Neural crest cell (in vitro differentiated cells): ENCODE measurements at regions not wholly inside any gene's neighbourhood (a gene's known extent, or its start where the extent isn't known, plus 50 kb on each side); places are given as distances from the start of the nearest gene placed in this dataset.
A peak's percentile ranks its signal among the peaks of the same experiment; 100 is the strongest.

Source experiments
- DNase-seq: peaks from one replicate; pipeline ENCODE4 v3.0.0; 2021; ENCODE audit warnings: low read depth, mixed read lengths, low spot score
- H3K27ac Mint-ChIP-seq: one replicate; pipeline ENCODE4 v1.8.0; 2021; ENCODE audit warnings: mild to moderate bottlenecking, mixed read lengths; ENCODE audit not compliant: unreplicated experiment
- H3K27me3 Mint-ChIP-seq: 2 replicates; pipeline ENCODE4 v1.8.0; 2021; ENCODE audit warnings: low read depth, mild to moderate bottlenecking, mixed read lengths
- H3K36me3 Mint-ChIP-seq: 2 replicates; pipeline ENCODE4 v1.8.0; 2021; ENCODE audit warnings: low read depth, mild to moderate bottlenecking, mixed read lengths
- H3K4me1 Mint-ChIP-seq: 2 replicates; pipeline ENCODE4 v1.8.0; 2021; ENCODE audit warnings: mixed read lengths
- H3K4me3 Mint-ChIP-seq: one replicate; pipeline ENCODE4 v1.8.0; 2021; ENCODE audit warnings: mild to moderate bottlenecking, mixed read lengths
- H3K9me3 Mint-ChIP-seq: 2 replicates; pipeline ENCODE4 v1.8.0; 2021; ENCODE audit warnings: mixed read lengths
- TF ChIP-seq, protein P1 (sequence below): fragments of 200-600 bp; sonication (generic); conservative IDR thresholded peaks from 2 replicates; pipeline ENCODE4 v1.5.0; 2021; ENCODE audit warnings: antibody characterized with exemption, mild to moderate bottlenecking

DNA sequence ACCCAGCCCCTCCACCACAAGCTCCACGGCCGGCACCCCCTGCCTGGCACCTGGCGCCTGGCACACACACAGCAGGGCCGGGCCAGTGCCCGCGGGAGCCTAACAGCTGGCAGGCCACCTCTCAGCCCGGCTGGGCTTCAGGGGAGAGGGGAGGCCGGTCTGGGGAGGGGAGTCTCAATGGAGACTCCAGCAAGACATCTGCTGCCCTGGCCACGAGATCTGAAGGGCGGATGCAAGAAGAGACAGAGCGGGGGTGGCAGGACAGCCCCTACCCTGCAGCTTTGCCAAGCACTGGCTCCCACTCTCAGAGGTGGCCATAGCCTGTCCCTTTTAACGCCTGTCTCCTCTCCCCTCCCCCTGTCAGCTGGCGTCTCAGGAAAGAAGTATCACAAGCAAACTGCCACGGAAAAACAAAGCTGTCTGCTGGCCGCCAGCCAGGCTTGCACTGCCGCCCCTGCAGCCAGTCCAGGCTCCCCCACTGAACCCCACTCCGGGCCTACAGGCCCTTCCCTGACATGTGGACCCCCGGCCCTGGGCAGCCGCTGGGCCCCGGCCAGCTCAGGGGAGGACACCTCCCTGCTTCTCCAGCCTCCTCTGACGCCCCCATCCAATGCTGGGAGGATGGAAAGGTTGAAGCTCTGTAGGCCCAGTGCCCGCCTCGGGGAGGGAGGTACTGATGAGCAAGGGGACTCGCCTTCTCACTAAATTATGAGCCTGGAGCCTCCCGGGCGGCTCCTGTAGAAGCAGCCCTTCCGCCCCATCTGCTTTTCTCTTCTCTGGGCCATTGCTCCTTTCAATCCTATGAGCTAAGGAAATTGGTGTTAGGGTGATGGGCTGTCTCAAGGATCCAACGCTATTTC, 178.4 kb downstream of the ARHGAP12 start:
- Mint-ChIP-seq H3K9me3 (no peaks in the 10 kb centered on the region), H3K27ac (no peak overlapping the region), H3K4me3 (no peak overlapping the region), H3K27me3 (no peaks in the 10 kb centered on the region), H3K36me3 (no peaks in the 10 kb centered on the region), H3K4me1 (peaks cover 23% of the 10 kb centered on the region)
- TF ChIP-seq, protein P1, sequence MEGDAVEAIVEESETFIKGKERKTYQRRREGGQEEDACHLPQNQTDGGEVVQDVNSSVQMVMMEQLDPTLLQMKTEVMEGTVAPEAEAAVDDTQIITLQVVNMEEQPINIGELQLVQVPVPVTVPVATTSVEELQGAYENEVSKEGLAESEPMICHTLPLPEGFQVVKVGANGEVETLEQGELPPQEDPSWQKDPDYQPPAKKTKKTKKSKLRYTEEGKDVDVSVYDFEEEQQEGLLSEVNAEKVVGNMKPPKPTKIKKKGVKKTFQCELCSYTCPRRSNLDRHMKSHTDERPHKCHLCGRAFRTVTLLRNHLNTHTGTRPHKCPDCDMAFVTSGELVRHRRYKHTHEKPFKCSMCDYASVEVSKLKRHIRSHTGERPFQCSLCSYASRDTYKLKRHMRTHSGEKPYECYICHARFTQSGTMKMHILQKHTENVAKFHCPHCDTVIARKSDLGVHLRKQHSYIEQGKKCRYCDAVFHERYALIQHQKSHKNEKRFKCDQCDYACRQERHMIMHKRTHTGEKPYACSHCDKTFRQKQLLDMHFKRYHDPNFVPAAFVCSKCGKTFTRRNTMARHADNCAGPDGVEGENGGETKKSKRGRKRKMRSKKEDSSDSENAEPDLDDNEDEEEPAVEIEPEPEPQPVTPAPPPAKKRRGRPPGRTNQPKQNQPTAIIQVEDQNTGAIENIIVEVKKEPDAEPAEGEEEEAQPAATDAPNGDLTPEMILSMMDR: no peak
- no peak for DNase-seq

DNA sequence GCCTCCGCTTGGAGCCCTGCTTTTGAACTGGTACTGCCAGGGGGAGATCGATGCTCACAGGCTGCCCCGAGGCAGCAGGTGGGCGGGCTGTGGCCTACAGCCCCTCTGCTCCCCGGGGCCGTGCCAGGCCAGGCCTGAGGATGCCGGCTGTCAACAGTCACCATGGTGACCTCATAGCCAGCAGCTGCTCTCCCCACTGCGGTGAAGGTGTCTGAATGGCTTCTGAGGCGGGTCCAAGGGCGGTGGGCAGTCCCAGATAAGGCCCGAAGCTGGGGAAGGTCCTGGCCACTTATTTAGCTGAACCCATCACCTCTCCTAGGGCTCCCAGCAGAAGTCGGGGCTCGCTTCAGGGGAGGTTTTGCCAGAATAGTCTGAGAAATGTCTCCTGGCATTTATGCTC, 179.3 kb downstream of the ARHGAP12 start:
- Mint-ChIP-seq H3K4me1 (peaks cover 22% of the 10 kb centered on the region), H3K4me3 (no peak overlapping the region)
- peak; percentile 12 for DNase-seq

DNA sequence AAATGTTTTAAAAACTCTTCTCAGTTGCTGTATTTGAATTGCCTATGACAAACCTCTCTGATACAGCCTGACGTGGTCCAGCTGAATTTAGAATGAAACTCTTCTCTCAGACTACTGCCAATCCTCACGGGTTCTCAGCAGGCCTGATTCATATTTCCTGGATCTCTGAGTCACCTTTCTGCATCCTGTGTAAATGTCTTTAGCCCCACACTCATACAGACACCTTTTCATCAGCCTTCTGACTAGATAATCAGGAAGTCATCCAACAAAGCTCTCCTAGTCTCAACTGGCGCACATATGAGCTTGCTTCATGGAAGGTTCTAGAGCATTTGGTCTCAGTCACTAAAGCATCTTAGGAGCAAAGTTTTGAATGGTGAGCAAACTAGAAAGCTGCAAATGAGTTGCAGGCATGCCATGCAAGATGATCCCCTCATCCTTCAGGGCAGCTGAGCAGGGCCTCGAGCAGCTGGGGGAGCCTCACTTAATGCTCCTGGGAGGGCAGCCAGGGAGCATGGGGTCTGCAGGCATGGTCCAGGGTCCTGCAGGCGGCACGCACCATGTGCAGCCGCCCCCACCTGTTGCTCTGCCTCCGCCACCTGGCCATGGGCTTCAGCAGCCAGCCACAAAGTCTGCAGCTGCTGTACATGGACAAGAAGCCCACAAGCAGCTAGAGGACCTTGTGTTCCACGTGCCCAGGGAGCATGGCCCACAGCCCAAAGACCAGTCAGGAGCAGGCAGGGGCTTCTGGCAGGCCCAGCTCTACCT, 182.8 kb downstream of the ARHGAP12 start:
- H3K27ac Mint-ChIP-seq: no peak overlapping the region
- TF ChIP-seq, protein P1: no peak

More for the DNA sequence above, 179.3 kb downstream of the ARHGAP12 start:
- Mint-ChIP-seq H3K27ac (peak overlapping the region; percentile 78), H3K27me3 (no peaks in the 10 kb centered on the region), H3K36me3 (no peaks in the 10 kb centered on the region), H3K9me3 (no peaks in the 10 kb centered on the region)
- TF ChIP-seq, protein P1: no peak

DNA sequence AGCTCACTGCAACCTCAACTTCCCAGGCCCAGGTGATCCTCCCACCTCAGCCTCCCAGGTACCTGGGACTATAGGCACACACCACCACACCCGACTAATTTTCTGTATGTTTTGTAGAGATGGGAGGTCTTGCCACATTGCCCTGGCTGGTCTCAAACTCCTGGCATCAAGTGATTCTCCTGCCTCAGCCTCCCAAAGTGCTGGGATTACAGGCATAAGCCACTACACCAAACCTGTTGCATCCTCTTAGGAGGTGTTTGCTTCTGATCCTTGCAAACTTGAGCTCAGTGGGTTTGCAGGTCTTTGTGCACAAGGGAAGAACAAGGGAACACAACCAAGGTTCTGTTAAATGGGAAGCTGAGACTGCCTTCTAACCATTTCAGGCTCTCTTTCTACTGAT, 184.6 kb downstream of the ARHGAP12 start:
- Mint-ChIP-seq H3K4me1 (peaks cover 3% of the 10 kb centered on the region), H3K9me3 (no peaks in the 10 kb centered on the region), H3K27me3 (no peaks in the 10 kb centered on the region), H3K4me3 (no peak overlapping the region), H3K27ac (no peak overlapping the region), H3K36me3 (no peaks in the 10 kb centered on the region)
- DNase-seq: no peak
- TF ChIP-seq, protein P1: no peak

More for the DNA sequence above, 182.8 kb downstream of the ARHGAP12 start:
- no peak for DNase-seq
- peaks cover 10% of the 10 kb centered on the region for H3K4me1 Mint-ChIP-seq
- H3K27me3 Mint-ChIP-seq: no peaks in the 10 kb centered on the region
- no peaks in the 10 kb centered on the region for H3K36me3 Mint-ChIP-seq
- no peaks in the 10 kb centered on the region for H3K9me3 Mint-ChIP-seq
- no peak overlapping the region for H3K4me3 Mint-ChIP-seq

DNA sequence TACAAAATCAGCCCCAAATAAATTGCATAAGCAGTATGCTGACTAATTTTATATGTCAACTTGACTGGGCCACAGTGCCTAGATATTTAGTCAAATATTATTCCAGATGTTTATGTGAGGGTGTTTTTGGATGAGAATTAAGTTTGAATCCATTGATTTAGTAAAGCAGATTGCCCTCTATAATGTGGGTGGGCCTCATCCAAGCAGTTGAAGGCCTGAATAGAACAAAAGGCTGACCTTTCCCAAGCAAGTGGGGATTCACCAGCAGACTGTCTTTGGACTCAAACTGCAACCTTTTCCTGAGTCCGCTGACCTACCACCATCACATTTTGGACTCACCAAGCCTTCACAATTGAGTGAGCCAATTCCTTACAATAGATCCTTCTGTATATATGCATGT, 186.4 kb downstream of the ARHGAP12 start:
- Mint-ChIP-seq H3K36me3 (no peaks in the 10 kb centered on the region), H3K9me3 (no peaks in the 10 kb centered on the region), H3K27ac (no peak overlapping the region), H3K4me3 (no peak overlapping the region), H3K4me1 (no peaks in the 10 kb centered on the region), H3K27me3 (no peaks in the 10 kb centered on the region)
- TF ChIP-seq, protein P1: no peak
- no peak for DNase-seq
